HCT116 (cell line): ENCODE measurements at regions not wholly inside any gene's neighbourhood (a gene's known extent, or its start where the extent isn't known, plus 50 kb on each side); places are given as distances from the start of the nearest gene placed in this dataset.

Experiments used
- ATAC-seq: fragments of 200-7000 bp; cut with Tn5 transposase; 2 replicates; pipeline ENCODE4 v1.9.1; 2020; ENCODE audit warnings: mild to moderate bottlenecking, moderate library complexity
- BruUV-seq: library from RNA; stranded (reverse); fragments of 400-500 nt; replicated peaks from 2 replicates; lab custom pipeline; 2021; lab: Mats Ljungman, UMichigan
- CTCF ChIA-PET: fragments of 300-600 bp; sonication (Branson Sonifier 250); formaldehyde crosslinking; loops from one replicate; lab custom pipeline; 2021; ENCODE audit warnings: antibody characterized with exemption; lab: Charles Lee
- POLR2A ChIA-PET: fragments of 300-600, 350-600 bp; sonication (Branson Sonifier 250); formaldehyde crosslinking; loops from one replicate; lab custom pipeline; 2021; ENCODE audit warnings: antibody characterized with exemption; lab: Charles Lee
- RAD21 ChIA-PET, 2 experiments: fragments of 300-600 bp; sonication (Branson Sonifier 250); formaldehyde crosslinking; loops; one replicate each; lab custom pipeline; 2023; ENCODE audit warnings: low total read pairs in 2 of 2; ENCODE audit not compliant: uncharacterized antibody in 2 of 2, unreplicated experiment in 2 of 2, low non-redundant PET in 1 of 2; lab: Charles Lee
- DNase-seq: peaks from one replicate; pipeline ENCODE4 v3.0.0-alpha.2; 2010; ENCODE audit warnings: low read depth, low spot score
- H2AFZ ChIP-seq: fragments of 200-600 bp; shearing (Covaris generic), sonication (generic); 2 replicates; pipeline ENCODE4 v1.6.1; 2017; ENCODE audit warnings: low read depth, mixed run types, mixed read lengths, antibody characterized with exemption, low read length; ENCODE audit not compliant: poor library complexity, severe bottlenecking
- H3K27ac ChIP-seq: 2 replicates; pipeline ENCODE4 v1.5.1; 2012; ENCODE audit warnings: low read depth, low read length
- H3K27me3 ChIP-seq: fragments of 200-600 bp; sonication (generic); 2 replicates; pipeline ENCODE4 v1.6.1; 2016; ENCODE audit warnings: mixed run types, low read length, mixed read lengths; ENCODE audit not compliant: insufficient read depth
- H3K36me3 ChIP-seq, 2 experiments: fragments of 200-500 bp in 1 of 2; fragments of 200-600 bp in 1 of 2; sonication (Bioruptor generic) in 1 of 2; sonication (generic) in 1 of 2; 2 replicates each; pipeline versions ENCODE4 v1.5.1 to v1.6.1; 2014 to 2016; ENCODE audit warnings: low read length in 2 of 2, inconsistent platforms in 1 of 2, mixed read lengths in 1 of 2, mixed run types in 1 of 2; ENCODE audit not compliant: insufficient read depth in 2 of 2, control insufficient read depth in 1 of 2
- H3K4me1 ChIP-seq, 2 experiments: fragments of 200-600 bp in 1 of 2; sonication (generic) in 1 of 2; 2 replicates each; pipeline versions ENCODE4 v1.5.1 to v1.6.1; 2012 to 2017; ENCODE audit warnings: low read length in 2 of 2, inconsistent platforms in 1 of 2, mild to moderate bottlenecking in 1 of 2, mixed read lengths in 1 of 2, mixed run types in 1 of 2, moderate library complexity in 1 of 2; ENCODE audit not compliant: insufficient read depth in 2 of 2, control insufficient read depth in 1 of 2
- H3K4me2 ChIP-seq: fragments of 200-600 bp; sonication (generic); 2 replicates; pipeline ENCODE4 v1.6.1; 2017; ENCODE audit warnings: mixed run types, low read length, mixed read lengths
- H3K4me3 ChIP-seq, 2 experiments: fragments of 200-600 bp in 1 of 2; sonication (generic) in 1 of 2; replicated peaks in 1 of 2; 2 replicates each; pipeline ENCODE4 v1.5.1; 2011 to 2016; ENCODE audit warnings: low read length in 2 of 2, control low read depth in 1 of 2, low read depth in 1 of 2, mild to moderate bottlenecking in 1 of 2, mixed read lengths in 1 of 2, mixed run types in 1 of 2
- H3K79me2 ChIP-seq: fragments of 200-600 bp; sonication (generic); 2 replicates; pipeline ENCODE4 v1.6.1; 2017; ENCODE audit warnings: mild to moderate bottlenecking, mixed run types, low read length, moderate library complexity, mixed read lengths; ENCODE audit not compliant: insufficient read depth
- H3K9ac ChIP-seq: fragments of 200-600 bp; sonication (generic); 2 replicates; pipeline ENCODE4 v1.6.1; 2016; ENCODE audit warnings: low read length, mixed read lengths
- H3K9me2 ChIP-seq: fragments of 200-600 bp; sonication (generic), shearing (Covaris generic); 2 replicates; pipeline ENCODE4 v1.6.1; 2017; ENCODE audit warnings: mixed run types, mild to moderate bottlenecking, moderate library complexity; ENCODE audit not compliant: insufficient read depth
- H3K9me3 ChIP-seq, 2 experiments: fragments of 200-500 bp in 1 of 2; fragments of 200-600 bp in 1 of 2; sonication (Bioruptor generic) in 1 of 2; sonication (generic) in 1 of 2; 2 replicates each; pipeline ENCODE4 v1.6.1; 2014 to 2017; ENCODE audit warnings: low read length in 2 of 2, mixed read lengths in 2 of 2, inconsistent platforms in 1 of 2, low read depth in 1 of 2, mild to moderate bottlenecking in 1 of 2, mixed run types in 1 of 2, moderate library complexity in 1 of 2; ENCODE audit not compliant: control insufficient read depth in 1 of 2, insufficient read depth in 1 of 2
- H4K20me1 ChIP-seq: fragments of 200-600 bp; sonication (generic), shearing (Covaris generic); 2 replicates; pipeline ENCODE4 v1.6.1; 2017; ENCODE audit warnings: mixed run types, mild to moderate bottlenecking, moderate library complexity; ENCODE audit not compliant: insufficient read depth
- ATF3 ChIP-seq: IDR thresholded peaks from 2 replicates; pipeline ENCODE4 v1.6.1; 2012
- CEBPB ChIP-seq: IDR thresholded peaks from 2 replicates; pipeline ENCODE4 v1.6.1; 2012; ENCODE audit warnings: low read depth
- CTCF ChIP-seq, 3 experiments: fragments of 200-600 bp in 1 of 3; sonication (generic) in 1 of 3; IDR thresholded peaks in 2 of 3; conservative IDR thresholded peaks in 1 of 3; 2 replicates each; pipeline ENCODE4 v1.5.1; 2012 to 2017; ENCODE audit warnings: low read depth in 2 of 3, low read length in 2 of 3, antibody characterized with exemption in 1 of 3, borderline replicate concordance in 1 of 3, control low read depth in 1 of 3, mild to moderate bottlenecking in 1 of 3, mixed read lengths in 1 of 3, mixed run types in 1 of 3, moderate library complexity in 1 of 3; ENCODE audit not compliant: insufficient read depth in 1 of 3
- ELF1 ChIP-seq: IDR thresholded peaks from 2 replicates; pipeline ENCODE4 v1.6.1; 2012; ENCODE audit warnings: low read depth, borderline replicate concordance
- FOSL1 ChIP-seq: IDR thresholded peaks from 2 replicates; pipeline ENCODE4 v1.6.1; 2012; ENCODE audit warnings: low read depth
- JUND ChIP-seq: IDR thresholded peaks from 2 replicates; pipeline ENCODE4 v1.6.1; 2012
- MAX ChIP-seq: IDR thresholded peaks from 2 replicates; pipeline ENCODE4 v1.6.1; 2012
- POLR2A ChIP-seq: IDR thresholded peaks from 2 replicates; pipeline ENCODE4 v1.7.0; 2011; ENCODE audit warnings: borderline replicate concordance; ENCODE audit not compliant: insufficient read depth, insufficient read length; ENCODE audit errors: extremely low read depth
- RAD21 ChIP-seq: IDR thresholded peaks from 2 replicates; pipeline ENCODE4 v1.6.1; 2012; ENCODE audit warnings: low read depth, mild to moderate bottlenecking
- SIN3A ChIP-seq: IDR thresholded peaks from 2 replicates; pipeline ENCODE4 v1.6.1; 2012; ENCODE audit warnings: low read depth
- SP1 ChIP-seq: IDR thresholded peaks from 2 replicates; pipeline ENCODE4 v1.6.1; 2012; ENCODE audit warnings: low read depth
- intact Hi-C: fragments of 100-400 bp; cut with micrococcal nuclease; formaldehyde crosslinking; loops from 2 replicates; pipeline ENCODE4 v1.10.0; 2022

GRCh38 chr6:4294636-4295035 is 159.3 kb upstream of the ECI2 start:
- ATAC-seq: no peak
- no peaks in the 10 kb centered on the region for H3K9me3 ChIP-seq
- peaks cover 0 to 11% of the 10 kb centered on the region in 2 experiments; a peak in 2 of 4 replicates for H3K4me1 ChIP-seq
- H3K27me3 ChIP-seq: no peaks in the 10 kb centered on the region
- H2AFZ ChIP-seq: no peak overlapping the region
- intact Hi-C loops: no loop called here
- ChIA-PET RAD21 (no interaction called here), POLR2A (no interaction called here), CTCF (no interaction called here)
- H3K4me2 ChIP-seq: no peak overlapping the region
- H3K4me3 ChIP-seq: no peak overlapping the region
- H3K9me2 ChIP-seq: no peaks in the 10 kb centered on the region
- TF ChIP-seq JUND (no peak), SIN3A (no peak), ELF1 (no peak), SP1 (no peak), ATF3 (no peak), CTCF (IDR thresholded peaks at IDR 0.05 in 2 of 3, conservative IDR thresholded peaks at IDR 0.05 in 1 of 3; ENCODE audit: borderline replicate concordance in 1 of 3, insufficient read depth in 1 of 3, low read depth in 2 of 3, low read length in 2 of 3) (no peak), FOSL1 (no peak), RAD21 (no peak), POLR2A (no peak), CEBPB (no peak), MAX (no peak)
- H4K20me1 ChIP-seq: no peaks in the 10 kb centered on the region
- H3K36me3 ChIP-seq: no peaks in the 10 kb centered on the region
- no peak for DNase-seq
- no peak overlapping the region for H3K27ac ChIP-seq
- no peak overlapping the region for H3K9ac ChIP-seq
- H3K79me2 ChIP-seq: no peaks in the 10 kb centered on the region
- no TSS peak for BruUV-seq
